NOMO-1 (cell line): ENCODE measurements at regions not wholly inside any gene's neighbourhood (a gene's known extent, or its start where the extent isn't known, plus 50 kb on each side); places are given as distances from the start of the nearest gene placed in this dataset.

Source experiments
- DNase-seq, 2 experiments: peaks; one replicate each; lab custom pipeline; 2025; ENCODE audit not compliant: unreplicated experiment in 2 of 2; lab: John Stamatoyannopoulos, UW

DNA sequence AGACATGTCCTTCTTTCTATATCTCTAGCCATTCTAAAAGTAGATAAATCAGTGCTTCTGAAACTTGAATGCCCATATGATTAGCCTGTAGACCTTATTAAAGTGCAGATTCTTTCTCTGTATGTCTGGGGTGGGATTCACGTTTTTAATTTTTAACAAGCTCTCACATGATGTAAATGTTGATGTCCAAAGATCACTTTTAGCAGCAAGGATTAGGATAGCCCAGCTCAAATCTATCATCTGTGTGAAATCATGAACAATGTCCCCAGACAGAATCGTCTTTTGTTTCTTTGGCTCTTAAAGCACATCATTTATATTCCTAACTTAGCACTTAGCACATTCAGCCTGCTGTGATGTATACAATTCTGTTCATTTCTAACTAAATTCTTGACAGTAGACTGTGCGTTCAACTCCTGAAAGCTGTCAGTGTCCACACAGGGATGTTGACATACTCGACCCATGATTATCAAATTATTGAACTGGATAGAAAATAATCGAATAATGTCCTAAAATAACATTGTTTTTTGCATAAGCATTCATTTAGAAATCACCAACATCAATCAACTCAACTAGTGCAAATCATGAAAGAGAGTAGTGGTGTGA is 102.1 kb upstream of the MLIP start:
- DNase-seq = no peak

DNA sequence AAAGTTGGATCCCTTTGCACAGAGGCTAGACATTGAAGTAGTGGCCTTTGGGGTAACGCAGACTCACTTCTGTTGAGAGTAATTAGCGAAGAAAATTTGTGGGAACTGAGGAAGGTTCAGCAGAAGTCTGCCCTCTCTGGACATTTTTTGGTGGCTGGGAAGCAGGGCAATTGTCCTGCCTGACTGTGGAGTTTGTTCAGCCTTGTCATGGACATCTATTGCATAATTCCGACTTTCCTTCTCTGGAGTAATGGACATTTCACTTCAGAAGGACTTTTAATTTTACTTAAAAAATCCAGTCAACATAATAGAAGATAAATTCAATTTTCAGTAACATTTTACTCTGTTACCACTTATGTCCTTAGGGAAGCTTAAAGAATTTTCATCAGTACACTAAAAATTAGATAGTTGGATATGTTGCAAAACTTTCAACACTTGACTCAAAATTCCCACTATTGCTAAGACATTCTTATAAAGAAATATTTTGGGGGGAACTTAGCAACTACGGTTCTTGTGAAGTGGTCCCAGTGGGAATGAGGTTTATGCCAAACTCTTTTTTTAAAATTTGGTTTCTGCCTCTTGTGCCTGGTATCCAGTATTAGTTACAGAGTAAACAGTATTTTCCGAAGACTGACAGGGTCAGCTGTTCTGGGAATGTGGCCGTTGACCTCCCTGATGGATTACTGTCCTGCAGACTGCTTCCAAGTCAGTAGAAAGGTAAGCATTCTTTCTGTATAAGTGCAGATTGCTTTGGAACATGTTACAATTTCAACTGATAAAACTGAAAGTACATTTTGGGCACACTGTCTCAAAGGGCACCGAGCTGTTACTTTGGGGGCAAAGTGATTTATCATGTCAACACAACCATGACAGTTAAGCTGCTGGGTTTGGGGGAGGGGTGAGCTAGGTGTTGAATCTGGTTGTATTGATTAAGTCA is 100.6 kb upstream of the MLIP start:
- DNase-seq = peak in 1 of 2 experiments; percentile 32

DNA sequence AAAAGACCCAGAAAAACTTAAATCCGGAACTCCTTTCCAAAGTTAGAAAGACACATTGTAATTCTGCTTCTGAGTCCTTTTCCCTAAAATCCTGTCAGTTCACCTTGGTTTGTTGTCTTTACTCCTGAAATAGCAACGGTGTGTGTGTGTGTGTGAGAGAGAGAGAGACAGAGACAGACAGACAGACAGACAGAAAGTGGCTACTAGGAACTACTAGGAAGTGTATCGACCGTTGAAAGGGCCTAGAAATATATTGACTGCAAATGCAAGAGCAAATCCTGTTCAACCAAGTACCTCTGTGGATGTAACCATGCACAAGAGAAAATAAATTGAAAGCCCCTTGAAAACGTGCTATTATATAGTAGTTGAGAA is 100.0 kb upstream of the MLIP start:
- DNase-seq = no peak

DNA sequence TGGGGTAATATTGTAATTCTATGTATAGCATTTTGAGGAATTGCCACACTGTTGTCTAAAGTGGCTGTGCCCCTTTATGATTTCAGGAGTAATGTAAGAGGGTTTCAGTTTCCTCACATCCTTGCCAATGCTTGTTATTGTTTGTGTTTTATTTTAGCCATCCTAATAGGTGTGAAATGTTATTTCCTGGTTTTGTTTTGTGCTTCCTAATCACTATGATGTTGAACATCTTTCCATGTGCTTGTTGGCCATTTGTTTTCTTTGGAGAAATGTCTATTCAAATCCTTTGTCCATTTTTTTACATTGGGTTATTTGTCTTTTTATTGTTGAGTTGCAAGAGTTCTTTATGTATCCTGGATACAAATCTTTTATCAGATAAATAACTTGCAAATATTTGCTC is 97.3 kb upstream of the MLIP start:
- no peak for DNase-seq

DNA sequence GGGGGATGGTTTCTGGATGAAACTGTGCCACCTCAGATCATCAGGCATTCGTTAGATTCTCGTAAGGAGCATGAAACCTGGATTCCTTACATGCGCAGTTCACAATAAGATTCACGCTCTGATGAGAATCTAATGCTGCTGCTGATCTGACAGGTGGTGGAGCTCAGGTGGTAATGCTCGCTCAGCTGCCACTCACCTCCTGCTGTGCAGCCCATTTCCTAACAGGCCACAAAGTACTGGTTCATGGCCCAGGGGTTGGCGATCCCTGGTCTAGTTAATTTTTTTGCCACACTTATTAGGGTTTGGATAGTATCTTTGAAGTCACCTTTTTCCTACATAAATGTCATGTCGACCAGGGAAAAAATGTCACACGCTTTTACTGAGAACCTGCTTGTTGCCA is 96.8 kb upstream of the MLIP start:
- no peak for DNase-seq

DNA sequence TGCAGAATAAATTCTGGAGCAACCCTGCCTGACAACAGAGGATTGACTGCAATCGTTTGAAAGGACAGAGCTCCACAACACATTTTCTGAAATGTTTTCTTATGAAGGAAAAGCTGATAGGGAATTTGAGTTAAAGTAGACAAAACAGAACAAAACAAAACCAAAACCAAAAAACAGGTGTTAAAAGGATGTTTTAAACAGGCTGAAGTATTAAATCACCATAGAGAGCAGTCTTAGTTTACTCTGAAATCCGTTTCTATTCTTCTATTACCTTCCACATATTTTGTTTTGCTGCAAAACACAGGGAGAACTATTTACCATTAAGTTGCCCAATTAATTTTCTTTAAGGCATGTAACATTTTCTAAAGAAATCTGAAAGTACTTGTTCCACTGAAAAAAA is 93.4 kb upstream of the MLIP start:
- no peak for DNase-seq

DNA sequence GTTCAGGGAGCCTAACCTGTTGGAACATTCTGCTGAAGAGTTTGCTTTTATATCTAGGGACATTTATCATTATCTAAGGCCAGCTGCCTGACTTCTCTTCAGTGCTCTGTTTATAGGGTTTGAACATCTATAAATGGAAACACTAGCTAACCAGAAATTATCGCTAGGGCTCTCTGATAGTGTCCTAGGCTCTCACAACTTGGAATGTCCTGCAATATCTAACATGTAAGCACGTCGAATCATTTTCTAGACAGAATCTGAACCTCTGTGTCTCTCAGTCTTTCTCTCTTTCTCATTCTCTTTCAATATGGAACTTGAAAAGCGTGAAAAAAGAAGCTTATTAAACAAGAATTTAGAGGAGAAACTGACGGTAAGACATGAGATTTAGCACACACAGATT is 92.5 kb upstream of the MLIP start:
- DNase-seq = no peak

DNA sequence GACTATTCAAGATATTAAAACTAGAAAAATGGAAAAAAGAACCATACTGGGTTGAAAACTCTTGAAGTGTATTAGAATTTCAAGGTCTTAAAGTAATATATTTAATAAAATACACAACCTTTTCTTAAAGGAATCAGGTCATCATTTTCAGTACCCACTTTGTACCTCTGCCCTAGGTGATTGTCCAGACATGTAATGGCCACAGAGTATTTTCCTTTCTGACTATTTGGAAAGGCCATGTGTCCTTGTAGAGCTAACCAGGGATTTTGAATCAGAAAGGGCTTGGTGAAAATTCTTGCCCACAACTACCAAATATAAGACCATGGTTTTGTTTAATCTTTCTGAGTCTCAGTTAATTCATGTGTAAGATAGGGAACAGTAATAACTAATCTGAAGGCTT is 91.4 kb upstream of the MLIP start:
- DNase-seq = no peak

DNA sequence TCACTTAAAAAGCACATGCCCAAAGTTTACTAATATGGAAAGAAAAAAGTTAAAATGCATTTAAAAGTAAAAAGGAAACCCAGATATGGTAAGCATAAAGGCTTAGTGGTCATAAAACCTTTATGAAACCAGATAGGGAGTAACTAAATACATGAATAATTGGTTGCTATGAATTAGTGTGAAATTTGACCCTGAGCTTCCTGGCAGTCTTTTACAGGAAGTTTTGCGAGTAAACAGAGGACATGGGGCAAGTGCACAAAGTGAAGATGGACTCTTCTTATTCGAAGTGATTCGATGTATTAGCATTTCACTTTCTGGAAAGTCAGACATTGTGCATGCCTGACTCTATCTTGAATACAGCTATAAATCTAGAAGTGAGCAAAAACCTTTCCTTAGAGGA is 90.9 kb upstream of the MLIP start:
- DNase-seq = no peak

DNA sequence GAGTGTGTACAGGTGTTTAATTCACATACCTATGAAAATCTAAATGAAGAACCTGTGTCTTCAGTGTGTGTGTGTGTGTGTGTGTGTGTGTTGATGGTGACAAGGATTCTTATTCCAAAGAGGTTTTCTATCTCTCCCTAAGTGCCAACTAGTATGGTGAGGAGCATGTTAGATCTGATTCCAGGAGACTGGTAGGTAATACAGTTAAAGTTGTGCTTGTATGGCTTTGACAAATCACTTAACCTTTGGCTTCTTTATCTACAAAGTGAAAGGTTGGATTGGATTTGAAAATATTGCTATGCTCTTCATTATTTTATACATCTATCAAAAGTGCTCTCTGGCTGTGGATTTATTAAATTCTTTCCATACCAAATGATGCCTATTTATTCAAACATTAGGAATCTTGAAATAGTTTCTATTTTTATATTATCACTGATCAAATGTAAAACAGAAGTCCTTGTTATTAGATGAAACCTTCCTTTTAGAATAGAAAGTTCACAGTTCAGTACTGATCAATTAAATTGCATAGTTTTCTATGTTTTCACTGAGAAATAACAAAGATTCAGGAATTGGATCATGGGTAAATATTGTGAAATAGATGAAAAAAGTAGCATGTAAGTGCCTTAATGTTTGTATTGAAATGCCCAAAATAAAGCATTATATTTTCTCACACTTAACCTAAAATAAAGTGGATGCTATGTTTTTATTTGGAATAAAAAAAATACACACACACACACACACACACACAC is 84.4 kb upstream of the MLIP start:
- DNase-seq = no peak

DNA sequence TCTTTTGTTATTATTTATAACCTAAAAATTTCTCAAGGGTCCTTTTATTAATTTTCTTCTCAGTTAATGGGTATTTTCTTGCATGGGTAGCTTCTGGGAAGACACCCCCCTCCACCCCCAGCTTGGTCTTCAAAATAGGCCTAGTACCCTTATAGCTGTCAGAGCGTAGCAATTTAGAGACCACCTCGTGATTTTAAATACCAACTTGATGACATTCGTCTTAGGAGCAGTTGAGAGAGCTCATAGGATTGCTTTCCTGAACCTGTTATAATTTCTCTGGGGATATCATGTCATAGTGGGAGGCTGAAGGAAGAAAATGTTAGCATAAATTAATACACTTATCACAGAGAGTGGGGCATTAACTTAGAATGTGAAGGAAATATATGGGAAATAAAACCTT is 83.1 kb upstream of the MLIP start:
- DNase-seq = no peak

DNA sequence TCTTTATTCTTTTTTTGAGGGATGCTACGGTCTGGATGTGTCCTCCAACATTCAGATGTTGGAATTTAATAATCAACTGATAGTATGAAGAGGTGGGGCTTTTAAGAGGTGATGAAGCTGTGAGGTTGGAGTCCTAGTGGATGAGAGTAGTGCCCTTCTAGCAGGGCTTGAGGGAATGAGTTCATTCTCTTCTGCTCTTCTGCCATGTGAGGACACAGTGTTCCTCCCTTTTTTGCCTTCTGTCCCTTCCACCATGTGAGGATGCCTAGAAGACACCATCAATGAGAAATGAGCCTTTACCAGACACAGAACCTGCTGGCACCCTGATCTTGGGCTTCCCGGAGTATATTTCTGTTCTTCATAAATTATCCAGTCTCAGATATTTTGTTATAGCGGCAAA is 82.1 kb upstream of the MLIP start:
- DNase-seq = no peak

DNA sequence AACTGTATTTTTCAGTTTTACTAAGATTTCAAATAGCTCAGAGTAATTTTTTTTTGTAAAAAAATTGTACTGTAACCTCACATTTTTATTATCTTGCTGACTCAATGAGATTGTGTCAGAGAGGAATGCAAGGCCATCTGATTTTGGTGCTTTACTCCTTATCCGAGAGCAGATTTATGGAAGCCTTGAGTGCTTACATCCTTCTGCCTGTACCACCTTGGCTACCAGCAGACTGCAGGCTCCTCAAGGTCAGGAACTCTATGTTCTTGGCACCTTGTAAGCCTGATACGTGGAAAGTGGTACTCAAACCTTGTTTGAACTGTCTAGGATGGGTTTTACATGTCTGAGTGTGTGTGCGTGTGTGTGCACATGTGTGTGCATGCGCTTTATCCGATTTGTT is 80.1 kb upstream of the MLIP start:
- no peak for DNase-seq

DNA sequence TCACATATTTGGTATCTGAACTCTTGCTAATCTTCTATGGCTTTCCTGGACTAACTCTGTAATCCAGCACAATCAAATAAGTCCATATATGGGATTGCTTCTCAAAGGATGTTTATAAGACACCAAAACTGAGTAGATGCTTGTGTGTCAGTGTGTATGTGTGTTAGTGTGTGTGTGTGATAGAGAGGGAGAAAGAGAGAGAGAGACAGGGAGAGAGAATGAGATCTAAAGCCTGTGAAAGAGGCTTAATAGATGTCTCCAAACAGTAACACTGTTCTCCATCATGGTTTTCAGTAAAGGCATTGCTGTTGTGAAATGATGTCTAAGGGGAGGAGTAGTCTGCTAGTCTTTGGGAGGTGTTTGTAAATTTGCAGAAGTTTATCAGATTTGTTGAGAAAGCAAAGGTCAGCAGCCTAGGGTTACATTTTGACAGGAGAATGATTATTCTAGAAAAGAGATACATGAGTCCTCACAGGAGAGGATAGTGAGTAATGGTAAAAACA is 73.9 kb upstream of the MLIP start:
- peak; percentile 16 to 33 for DNase-seq

DNA sequence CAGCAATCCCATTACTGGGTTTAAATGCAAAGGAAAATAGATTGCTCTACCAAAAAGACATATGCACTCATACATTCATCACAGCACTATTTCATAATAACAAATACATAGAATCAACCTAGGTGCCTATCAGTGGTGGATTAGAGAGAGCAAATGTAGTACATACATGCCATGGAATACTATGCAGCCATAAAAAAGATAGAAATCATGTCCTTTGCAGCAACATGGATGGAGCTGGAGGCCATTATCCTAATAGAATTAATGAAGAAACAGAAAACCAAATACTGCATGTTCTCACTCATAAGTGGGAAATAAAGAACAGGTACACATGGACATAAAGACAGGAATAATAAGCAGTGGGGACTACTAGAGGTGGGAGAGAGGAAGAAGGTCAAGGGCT is 70.7 kb upstream of the MLIP start:
- no peak for DNase-seq

DNA sequence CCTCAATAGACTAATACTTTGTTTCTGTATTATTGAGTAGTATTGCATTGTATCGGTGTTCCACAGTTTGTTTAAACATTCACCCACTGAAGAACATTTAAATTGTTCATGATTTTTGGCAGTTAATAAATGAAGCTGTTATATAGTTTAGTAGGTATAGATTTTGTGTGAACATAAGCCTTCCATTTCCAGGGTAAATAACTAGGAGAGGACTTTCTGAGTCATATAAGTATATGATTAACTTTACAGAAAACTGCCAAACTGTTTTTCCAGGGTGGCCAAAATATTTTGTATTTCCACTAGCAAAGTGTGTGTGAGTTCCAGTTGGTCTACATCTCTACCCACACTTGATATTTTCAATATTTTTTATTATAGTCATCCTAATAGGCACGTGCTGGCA is 70.0 kb upstream of the MLIP start:
- DNase-seq = no peak

DNA sequence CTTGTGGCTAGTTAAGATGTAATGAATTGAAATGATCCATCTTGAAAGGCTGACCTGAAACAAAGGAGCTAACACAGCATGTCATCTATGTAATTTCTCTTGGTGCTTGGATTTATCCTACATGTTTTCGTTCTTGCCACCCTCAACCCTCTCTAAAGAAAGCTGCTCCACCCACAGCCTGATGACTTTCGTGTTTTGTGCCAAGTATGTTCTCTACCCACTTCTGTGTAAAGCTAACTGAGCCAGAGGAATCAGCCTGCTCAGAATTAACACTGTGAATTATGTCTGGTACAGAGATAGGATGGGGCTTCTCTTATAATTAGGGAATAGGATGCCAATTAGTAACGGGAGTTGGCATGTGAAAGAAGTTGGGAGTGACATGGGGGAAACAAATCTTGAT is 67.9 kb upstream of the MLIP start:
- no peak for DNase-seq

DNA sequence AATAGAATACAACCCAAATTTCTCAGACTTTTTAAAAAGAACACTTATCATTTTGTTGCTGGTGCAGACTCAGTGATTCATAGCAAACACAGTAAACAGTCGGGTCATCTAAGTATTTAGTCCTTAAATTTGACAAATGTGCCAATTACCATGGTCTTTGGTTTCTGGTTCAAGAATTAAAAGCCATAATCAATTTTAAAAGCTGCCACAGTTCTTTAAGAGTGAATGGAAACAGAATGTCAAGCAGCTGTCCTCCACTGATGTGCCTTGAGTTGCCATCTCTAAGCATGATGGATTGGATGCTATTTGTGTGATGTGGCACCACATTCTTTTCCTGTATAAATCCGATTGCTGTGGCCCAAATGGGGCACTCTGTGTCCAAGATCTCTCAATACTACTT is 67.2 kb upstream of the MLIP start:
- DNase-seq = no peak

DNA sequence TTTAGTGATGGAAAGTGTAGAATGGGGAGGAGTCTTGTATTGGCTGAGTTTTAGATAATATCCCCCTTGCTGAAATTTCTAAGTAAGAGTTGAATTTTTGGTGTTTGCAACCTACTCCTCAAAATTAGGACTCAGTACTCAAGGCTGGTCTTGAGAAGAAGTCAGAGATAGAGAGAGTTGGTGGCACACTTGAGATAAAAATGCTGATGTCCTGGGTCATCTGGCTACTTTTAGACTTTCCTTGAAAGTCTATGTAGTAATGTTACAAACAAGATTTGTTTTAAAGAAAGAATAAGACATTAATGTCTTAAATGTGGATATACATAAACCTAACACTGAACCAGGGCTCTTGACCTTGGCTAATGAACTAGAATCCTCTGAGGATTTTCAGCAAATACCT is 62.5 kb upstream of the MLIP start:
- no peak for DNase-seq

DNA sequence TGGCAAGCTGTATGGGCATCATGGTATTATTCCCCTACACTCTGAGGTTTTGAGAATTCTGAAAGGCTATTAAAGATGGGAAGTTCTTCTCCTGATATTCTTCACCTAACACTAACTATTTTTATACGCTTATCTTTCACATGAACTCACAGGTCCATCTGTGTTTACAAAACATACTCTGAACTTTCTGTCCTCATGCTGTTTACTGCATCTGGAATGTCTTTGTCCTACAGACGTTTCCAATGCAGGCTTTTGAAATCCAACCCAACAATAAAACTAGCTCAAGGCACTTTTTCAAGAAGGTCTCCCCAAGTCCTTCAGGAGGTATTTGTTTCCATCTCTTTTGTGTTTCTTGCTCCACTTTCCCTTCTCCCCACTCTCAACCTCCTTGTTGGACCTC is 60.5 kb upstream of the MLIP start:
- DNase-seq = no peak

DNA sequence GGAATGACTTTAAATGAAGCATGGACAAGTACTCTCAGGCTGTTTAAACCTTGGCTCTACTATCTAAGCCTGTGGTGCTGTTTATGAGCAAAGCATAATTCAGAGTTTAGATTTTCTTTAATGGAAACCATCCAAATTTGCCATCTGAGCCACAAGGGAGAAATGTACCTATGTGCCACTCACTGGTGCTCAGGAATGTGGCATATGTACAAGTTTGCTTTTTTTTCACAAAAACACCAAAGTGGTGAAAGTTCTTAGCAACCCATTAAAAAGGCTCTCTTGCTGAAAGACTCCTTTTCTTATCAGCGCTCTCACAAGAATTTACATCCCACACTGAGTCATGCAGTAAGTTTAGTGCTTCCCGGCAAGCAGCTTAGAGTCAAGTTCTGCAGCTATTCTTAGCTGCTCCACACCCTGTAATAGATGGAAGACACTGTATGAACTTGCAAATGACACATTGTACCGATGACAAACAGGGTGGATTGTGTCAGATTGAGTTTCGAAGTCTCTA is 57.3 kb upstream of the MLIP start:
- DNase-seq = peak; percentile 18 to 42
